SK-N-SH (cell line): ENCODE measurements at regions not wholly inside any gene's neighbourhood (a gene's known extent, or its start where the extent isn't known, plus 50 kb on each side); places are given as distances from the start of the nearest gene placed in this dataset.

Experiments used
- CTCF ChIP-seq: fragments of 200-600 bp; sonication (generic); IDR thresholded peaks from 2 replicates; pipeline ENCODE4 v1.6.1; 2017; ENCODE audit warnings: antibody characterized with exemption, mild to moderate bottlenecking, moderate library complexity
- MAX ChIP-seq: IDR thresholded peaks from 2 replicates; pipeline ENCODE4 v1.4.0; 2012; ENCODE audit warnings: low read depth
- POLR2AphosphoS5 ChIP-seq: IDR thresholded peaks from 2 replicates; pipeline ENCODE4 v1.6.1; 2012; ENCODE audit warnings: low read depth, low read length
- TAF1 ChIP-seq: IDR thresholded peaks from 2 replicates; pipeline ENCODE4 v1.6.1; 2012; ENCODE audit warnings: low read depth, mild to moderate bottlenecking, low read length, moderate library complexity, borderline replicate concordance

GRCh38 chr1:82245345-82246014 lies 444.7 kb downstream of the ADGRL2 start:
- TF ChIP-seq MAX (no peak), CTCF (no peak), POLR2AphosphoS5 (no peak), TAF1 (no peak)
